PC-9 (cell line): ENCODE measurements at regions not wholly inside any gene's neighbourhood (a gene's known extent, or its start where the extent isn't known, plus 50 kb on each side); places are given as distances from the start of the nearest gene placed in this dataset.
A peak's percentile ranks its signal among the peaks of the same experiment; 100 is the strongest.

Experiments
- CTCF ChIP-seq: fragments of 200-600 bp; sonication (generic); conservative IDR thresholded peaks from 2 replicates; pipeline ENCODE4 v1.6.1; 2017; ENCODE audit warnings: mixed run types, antibody characterized with exemption, mild to moderate bottlenecking, moderate library complexity
- EZH2 ChIP-seq: fragments of 200-600 bp; sonication (generic); IDR thresholded peaks from 2 replicates; pipeline ENCODE4 v1.8.0; 2017; ENCODE audit warnings: antibody characterized with exemption, low read depth

- peak; percentile 81 for TF ChIP-seq CTCF
- TF ChIP-seq EZH2 = no peak
Observed at GRCh38 chr19:30649934-30650614, 277.9 kb downstream of the ZNF536 start.
